NCI-H748 (cell line): ENCODE measurements at regions not wholly inside any gene's neighbourhood (a gene's known extent, or its start where the extent isn't known, plus 50 kb on each side); places are given as distances from the start of the nearest gene placed in this dataset.

Source experiments
- DNase-seq: peaks from one replicate; lab custom pipeline; 2025; ENCODE audit not compliant: unreplicated experiment; lab: John Stamatoyannopoulos, UW

- no peak for DNase-seq
These were observed 166.0 kb upstream of the MDFIC start for GRCh38 chr7:114755856-114756255.

GRCh38 chr7:114758661-114759227 lies 163.2 kb upstream of the MDFIC start:
- DNase-seq = no peak

GRCh38 chr7:114759347-114760062 lies 162.4 kb upstream of the MDFIC start:
- peak; percentile 97 for DNase-seq

- DNase-seq = peak; percentile 22
These were observed 161.4 kb upstream of the MDFIC start for GRCh38 chr7:114760477-114760876.

GRCh38 chr7:114761973-114762372 lies 159.9 kb upstream of the MDFIC start:
- DNase-seq = no peak

GRCh38 chr7:114765331-114766040 lies 156.4 kb upstream of the MDFIC start:
- no peak for DNase-seq

- DNase-seq = no peak
These were observed 155.9 kb upstream of the MDFIC start for GRCh38 chr7:114766041-114766356.

- DNase-seq = no peak
These were observed 144.6 kb upstream of the MDFIC start for GRCh38 chr7:114777288-114777687.

GRCh38 chr7:114783508-114783907 lies 138.4 kb upstream of the MDFIC start:
- DNase-seq = no peak

- DNase-seq = no peak
These were observed 137.7 kb upstream of the MDFIC start for GRCh38 chr7:114784177-114784576.

GRCh38 chr7:114784746-114785145 lies 137.1 kb upstream of the MDFIC start:
- no peak for DNase-seq

GRCh38 chr7:114785496-114785895 lies 136.4 kb upstream of the MDFIC start:
- no peak for DNase-seq

- no peak for DNase-seq
These were observed 135.4 kb upstream of the MDFIC start for GRCh38 chr7:114786455-114786854.

GRCh38 chr7:114787556-114787955 lies 134.3 kb upstream of the MDFIC start:
- DNase-seq = no peak

- no peak for DNase-seq
These were observed 133.2 kb upstream of the MDFIC start for GRCh38 chr7:114788706-114789105.

- no peak for DNase-seq
These were observed 132.7 kb upstream of the MDFIC start for GRCh38 chr7:114789161-114789560.

- no peak for DNase-seq
These were observed 132.0 kb upstream of the MDFIC start for GRCh38 chr7:114789871-114790311.

GRCh38 chr7:114790521-114790920 lies 131.4 kb upstream of the MDFIC start:
- DNase-seq = no peak

GRCh38 chr7:114791771-114792170 lies 130.1 kb upstream of the MDFIC start:
- peak; percentile 10 for DNase-seq

- no peak for DNase-seq
These were observed 128.6 kb upstream of the MDFIC start for GRCh38 chr7:114793155-114793845.

- DNase-seq = no peak
These were observed 126.4 kb upstream of the MDFIC start for GRCh38 chr7:114795475-114795874.

- no peak for DNase-seq
These were observed 122.3 kb upstream of the MDFIC start for GRCh38 chr7:114799628-114800028.
